B cell (primary cell): ENCODE measurements at regions not wholly inside any gene's neighbourhood (a gene's known extent, or its start where the extent isn't known, plus 50 kb on each side); places are given as distances from the start of the nearest gene placed in this dataset.

ENCODE experiments used
- CTCF ChIP-seq: fragments of 200-600 bp; IDR thresholded peaks from one replicate; pipeline ENCODE4 v1.8.0; 2022; ENCODE audit warnings: antibody characterized with exemption, mild to moderate bottlenecking
- EZH2 ChIP-seq: IDR thresholded peaks from 2 replicates; pipeline ENCODE4 v1.6.1; 2012; ENCODE audit warnings: borderline replicate concordance, low read depth, mild to moderate bottlenecking, moderate library complexity, low read length; ENCODE audit not compliant: insufficient read depth, poor library complexity, severe bottlenecking

DNA sequence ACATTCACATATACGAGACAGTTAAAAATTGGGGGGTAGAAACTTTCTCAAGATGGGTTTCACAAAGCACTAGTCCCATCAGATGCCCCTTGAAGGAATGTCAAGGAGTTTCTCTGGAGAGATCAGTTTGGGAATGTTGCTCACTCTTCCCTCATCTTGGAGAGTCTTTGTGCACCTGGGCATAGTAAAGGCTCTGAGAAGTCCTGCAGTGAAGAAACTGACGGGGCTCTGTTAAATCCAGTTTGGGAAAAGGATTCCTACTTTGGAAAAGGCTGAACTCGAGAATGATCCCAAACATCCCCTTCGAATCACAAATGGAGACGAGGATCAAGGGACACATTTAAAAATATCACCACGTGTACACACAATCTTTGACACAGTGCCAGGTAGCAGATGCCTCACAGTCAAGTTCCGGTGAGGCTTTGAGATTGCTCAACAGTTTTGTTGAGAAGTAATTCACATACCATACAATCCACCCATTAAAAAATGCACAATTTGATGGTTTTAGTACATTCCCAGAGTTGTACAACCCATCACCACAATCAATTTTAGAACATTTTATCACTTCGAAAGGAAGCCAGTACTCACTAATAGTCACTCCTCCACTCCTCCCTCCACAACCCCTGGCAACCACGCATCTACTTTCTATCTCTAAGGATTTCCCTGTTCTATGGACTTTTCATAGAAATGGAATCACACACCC is 203.4 kb upstream of the FOXF1 start:
- TF ChIP-seq CTCF (no peak), EZH2 (no peak)
